GOT3 (cell line): ENCODE measurements at regions not wholly inside any gene's neighbourhood (a gene's known extent, or its start where the extent isn't known, plus 50 kb on each side); places are given as distances from the start of the nearest gene placed in this dataset.
"Not testable (repeated sequence)": the region's sequence is repeated elsewhere in the genome, so short reads cannot be mapped to it uniquely, and the experiment has no call there.

ENCODE experiments used
- DNase-seq: peaks from one replicate; lab custom pipeline; 2025; ENCODE audit warnings: mixed read lengths; lab: John Stamatoyannopoulos, UW

- DNase-seq: not testable (repeated sequence)
These were observed 52.9 kb upstream of the CSF1 start for GRCh38 chr1:109857702-109858101.

GRCh38 chr1:109855986-109856385 is 54.7 kb upstream of the CSF1 start:
- not testable (repeated sequence) for DNase-seq

GRCh38 chr1:109853972-109854371 is 56.7 kb upstream of the CSF1 start:
- DNase-seq: not testable (repeated sequence)

- DNase-seq: not testable (repeated sequence)
These were observed 58.2 kb upstream of the CSF1 start for GRCh38 chr1:109852221-109853015.

GRCh38 chr1:109850827-109851226 is 59.8 kb upstream of the CSF1 start:
- no peak for DNase-seq

- no peak for DNase-seq
These were observed 60.5 kb upstream of the CSF1 start for GRCh38 chr1:109850194-109850593.

GRCh38 chr1:109849655-109850054 is 61.0 kb upstream of the CSF1 start:
- DNase-seq: no peak

GRCh38 chr1:109847251-109847650 is 63.4 kb upstream of the CSF1 start:
- DNase-seq: no peak

- DNase-seq: no peak
These were observed 63.8 kb upstream of the CSF1 start for GRCh38 chr1:109846846-109847245.

GRCh38 chr1:109846162-109846561 is 64.5 kb upstream of the CSF1 start:
- DNase-seq: no peak

GRCh38 chr1:109845658-109846057 is 65.0 kb upstream of the CSF1 start:
- DNase-seq: no peak

- DNase-seq: no peak
These were observed 66.0 kb upstream of the CSF1 start for GRCh38 chr1:109844609-109845008.

- no peak for DNase-seq
These were observed 70.5 kb upstream of the CSF1 start for GRCh38 chr1:109840011-109840629.

GRCh38 chr1:109839276-109839675 is 71.4 kb upstream of the CSF1 start:
- DNase-seq: not testable (repeated sequence)

GRCh38 chr1:109838838-109839240 is 71.8 kb upstream of the CSF1 start:
- DNase-seq: no peak

- no peak for DNase-seq
These were observed 72.6 kb upstream of the CSF1 start for GRCh38 chr1:109837852-109838570.

- DNase-seq: not testable (repeated sequence)
These were observed 71.9 kb upstream of the EPS8L3 start for GRCh38 chr1:109835645-109836044.

- DNase-seq: no peak
These were observed 71.2 kb upstream of the EPS8L3 start for GRCh38 chr1:109834951-109835350.

GRCh38 chr1:109832945-109833344 is 69.2 kb upstream of the EPS8L3 start:
- DNase-seq: no peak

GRCh38 chr1:109828756-109829505 is 65.2 kb upstream of the EPS8L3 start:
- DNase-seq: no peak

GRCh38 chr1:109827986-109828385 is 64.3 kb upstream of the EPS8L3 start:
- no peak for DNase-seq

- no peak for DNase-seq
These were observed 63.7 kb upstream of the EPS8L3 start for GRCh38 chr1:109827466-109827865.
